Heart right ventricle (tissue), 16 donors: ENCODE measurements at regions not wholly inside any gene's neighbourhood (a gene's known extent, or its start where the extent isn't known, plus 50 kb on each side); places are given as distances from the start of the nearest gene placed in this dataset.

Experiments
- ATAC-seq, 8 donors: fragments of 200-7000 bp; cut with Tn5 transposase; one replicate each; pipeline ENCODE4 v1.9.1; 2020; ENCODE audit warnings: mild to moderate bottlenecking in 8 of 8, moderate library complexity in 8 of 8, moderate number of reproducible peaks in 1 of 8
- DNase-seq, 2 donors: peaks; one replicate each; pipeline ENCODE4 v3.0.0-alpha.2; 2020
- H3K27ac ChIP-seq, 10 donors: fragments of 200-600 bp; sonication (generic) in 2 of 10; one replicate each; pipeline versions ENCODE4 v1.5.0 to v1.8.0; 2020 to 2022; ENCODE audit warnings: mild to moderate bottlenecking in 3 of 10
- H3K27me3 ChIP-seq, 7 donors: fragments of 200-600 bp; one replicate each; pipeline ENCODE4 v1.8.0; 2021 to 2022; ENCODE audit warnings: mild to moderate bottlenecking in 2 of 7
- H3K36me3 ChIP-seq, 9 donors: fragments of 200-600 bp; sonication (generic) in 1 of 9; one replicate each; pipeline versions ENCODE4 v1.5.0 to v1.8.0; 2020 to 2022; ENCODE audit warnings: mild to moderate bottlenecking in 2 of 9
- H3K4me1 ChIP-seq, 9 donors: fragments of 200-600 bp; sonication (generic) in 1 of 9; one replicate each; pipeline versions ENCODE4 v1.5.0 to v1.8.0; 2020 to 2022; ENCODE audit warnings: mild to moderate bottlenecking in 4 of 9
- H3K4me3 ChIP-seq, 10 donors: fragments of 200-600 bp; sonication (generic) in 2 of 10; one replicate each; pipeline versions ENCODE4 v1.5.0 to v1.8.0; 2020 to 2022; ENCODE audit warnings: mild to moderate bottlenecking in 7 of 10, moderate library complexity in 2 of 10
- H3K9me3 ChIP-seq, 11 donors: fragments of 200-600 bp in 10 of 11; sonication (generic) in 2 of 11; one replicate each; pipeline versions ENCODE4 v1.5.0 to v1.8.0; 2013 to 2022; ENCODE audit warnings: mild to moderate bottlenecking in 2 of 11, control low read depth in 1 of 11, moderate library complexity in 1 of 11
- CTCF ChIP-seq, 9 donors: fragments of 200-600 bp; sonication (generic) in 2 of 9; IDR thresholded peaks; one replicate each; pipeline versions ENCODE4 v1.5.0 to v1.8.0; 2021 to 2022; ENCODE audit warnings: antibody characterized with exemption in 9 of 9, mild to moderate bottlenecking in 5 of 9, moderate library complexity in 1 of 9
- WGBS, 2 donors: extraction: QIAGEN DNeasy Blood & Tissue Kit; methylation state at CpG; one replicate each; pipeline ENCODE4 v1.1.7; 2013; ENCODE audit warnings: inconsistent platforms in 1 of 2; 5-methylcytosine and 5-hydroxymethylcytosine counted together
- intact Hi-C, 10 donors: fragments of 100-400 bp; cut with DNase I; formaldehyde crosslinking; loops; one replicate each; pipeline versions ENCODE4 v1.11.1 to v1.14.2; 2022
- donor health status: Arrhythmogenic right ventricular cardiomyopathy.
- donor health status: ischemic (EF 13 %, LVEDD 7.1; RV severe dilation, severe dysfunction).
- donor health status: healthy with polysubstance abuse.
- donor health status: DM: no; HTN: yes; CAD: no.
- donor health status: DM: no; HTN: no; CAD: no.
- donor health status: ischemic (EF 25% LVEDD 6.9; RV normal size, moderate dysfunction).
- donor health status: ischemic (EF 25% LVEDD 5.7; RV mildly dilated, moderate dysfunction).
- donor health status: healthy.
- donor health status: DM: yes; HTN: yes; CAD: no.
- donor health status: Ischemic cardiomyopathy.
- donor health status: ischemic (EF 35%, LVEDD 5.7; RV mildly dilated, moderate dysfunction).
- donor health status: nonischemic (EF 11% LVEDD 7.7; RV severe dilation, severe dysfunction).
- donor health status: DM: yes; HTN: yes; CAD: no.
- donor health status: PGD.
- donor health status: ischemic (EF 29% LVEDD 5.4; RV normal size, mild dysfunction).
- donor health status: nonischemic (EF 23%, LVEDD 6.1; RV moderate dilation, normal function).

GRCh38 chr10:18735711-18736110 is 76.5 kb downstream of the ARL5B start:
- Histone ChIP-seq H3K27me3 (no peaks in the 10 kb centered on the region), H3K9me3 (no peaks in the 10 kb centered on the region), H3K4me3 (no peak overlapping the region), H3K4me1 (no peaks in the 10 kb centered on the region), H3K27ac (no peak overlapping the region), H3K36me3 (no peaks in the 10 kb centered on the region)
- intact Hi-C loops: no loop called here
- ATAC-seq (no peak), DNase-seq (no peak)
- TF ChIP-seq CTCF (IDR thresholded peaks at IDR 0.05): no peak
- 92 to 96% methylated on average over 2 of the region's 2 CpGs for WGBS, 2 donors

GRCh38 chr10:18737236-18737635 is 78.0 kb downstream of the ARL5B start:
- Histone ChIP-seq H3K4me3 (no peak overlapping the region), H3K27me3 (no peaks in the 10 kb centered on the region), H3K36me3 (no peaks in the 10 kb centered on the region), H3K4me1 (no peaks in the 10 kb centered on the region), H3K9me3 (peaks cover 0 to 11% (median 0%) of the 10 kb centered on the region in 11 donors), H3K27ac (no peak overlapping the region)
- 71 to 75% methylated on average over 2 of the region's 2 CpGs for WGBS, 2 donors
- intact Hi-C loops: no loop called here
- no peak for TF ChIP-seq CTCF (IDR thresholded peaks at IDR 0.05)
- ATAC-seq (no peak), DNase-seq (no peak)

GRCh38 chr10:18737841-18738240 is 78.6 kb downstream of the ARL5B start:
- H3K27ac ChIP-seq: no peak overlapping the region
- no peaks in the 10 kb centered on the region for H3K36me3 ChIP-seq
- H3K4me3 ChIP-seq: no peak overlapping the region
- WGBS, 2 donors: 86% methylated on average over 8 of the region's 8 CpGs
- TF ChIP-seq CTCF (IDR thresholded peaks at IDR 0.05): no peak
- DNase-seq: no peak
- ATAC-seq: no peak
- H3K27me3 ChIP-seq: no peaks in the 10 kb centered on the region
- intact Hi-C loops: no loop called here
- no peaks in the 10 kb centered on the region for H3K4me1 ChIP-seq
- peaks cover 0 to 16% (median 0%) of the 10 kb centered on the region in 11 donors for H3K9me3 ChIP-seq

GRCh38 chr10:18738835-18739234 is 79.6 kb downstream of the ARL5B start:
- WGBS, 2 donors: 75 to 84% methylated on average over 3 of the region's 3 CpGs
- DNase-seq (no peak), ATAC-seq (no peak)
- Histone ChIP-seq H3K4me3 (no peak overlapping the region), H3K27me3 (no peaks in the 10 kb centered on the region), H3K36me3 (no peaks in the 10 kb centered on the region), H3K4me1 (no peaks in the 10 kb centered on the region), H3K9me3 (peaks cover 0 to 26% (median 3%) of the 10 kb centered on the region in 11 donors), H3K27ac (no peak overlapping the region)
- no peak for TF ChIP-seq CTCF (IDR thresholded peaks at IDR 0.05)
- intact Hi-C loops: no loop called here

- intact Hi-C loops: no loop called here
- ATAC-seq (no peak), DNase-seq (no peak)
- TF ChIP-seq CTCF (IDR thresholded peaks at IDR 0.05): no peak
- H3K4me1 ChIP-seq: no peaks in the 10 kb centered on the region
- H3K9me3 ChIP-seq: peaks cover 0 to 35% (median 15%) of the 10 kb centered on the region in 11 donors
- H3K36me3 ChIP-seq: no peaks in the 10 kb centered on the region
- H3K27ac ChIP-seq: no peak overlapping the region
- H3K27me3 ChIP-seq: no peaks in the 10 kb centered on the region
- no peak overlapping the region for H3K4me3 ChIP-seq
Observed at GRCh38 chr10:18743926-18744325, 84.7 kb downstream of the ARL5B start.
